ENCODE measurements at regions not wholly inside any gene's neighbourhood (a gene's known extent, or its start where the extent isn't known, plus 50 kb on each side); places are given as distances from the start of the nearest gene placed in this dataset.
"Not testable (repeated sequence)": the region's sequence is repeated elsewhere in the genome, so short reads cannot be mapped to it uniquely, and the experiment has no call there.

- no peak for TF ChIP-seq CTCF (IDR thresholded peaks at IDR 0.05; ENCODE audit: insufficient read depth, low read length, poor library complexity, severe bottlenecking)
- no peak overlapping the region for H3K4me3 ChIP-seq (replicated peaks; ENCODE audit: low read depth, low read length)
- H3K27me3 ChIP-seq (replicated peaks; ENCODE audit: control insufficient read depth, insufficient read depth, low read length), result no peaks in the 10 kb centered on the region
- no peak for DNase-seq (ENCODE audit: extremely low read depth, insufficient read length)
- no peaks in the 10 kb centered on the region for H3K36me3 ChIP-seq (ENCODE audit: control insufficient read depth, insufficient read depth, low read length)
These were observed 67.8 kb upstream of the GRIP1 start for GRCh38 chr12:66746489-66747201.

GRCh38 chr12:66751432-66752113 is 72.7 kb upstream of the GRIP1 start:
- DNase-seq (ENCODE audit: extremely low read depth, insufficient read length), result no peak
- Histone ChIP-seq H3K4me3 (replicated peaks; ENCODE audit: low read depth, low read length) (no peak overlapping the region), H3K36me3 (ENCODE audit: control insufficient read depth, insufficient read depth, low read length) (no peaks in the 10 kb centered on the region), H3K27me3 (replicated peaks; ENCODE audit: control insufficient read depth, insufficient read depth, low read length) (no peaks in the 10 kb centered on the region)
- TF ChIP-seq CTCF (IDR thresholded peaks at IDR 0.05; ENCODE audit: insufficient read depth, low read length, poor library complexity, severe bottlenecking), result no peak

GRCh38 chr12:66753810-66754209 is 74.9 kb upstream of the GRIP1 start:
- H3K36me3 ChIP-seq (ENCODE audit: control insufficient read depth, insufficient read depth, low read length), result no peaks in the 10 kb centered on the region
- TF ChIP-seq CTCF (IDR thresholded peaks at IDR 0.05; ENCODE audit: insufficient read depth, low read length, poor library complexity, severe bottlenecking), result no peak
- DNase-seq (ENCODE audit: extremely low read depth, insufficient read length), result no peak
- H3K27me3 ChIP-seq (replicated peaks; ENCODE audit: control insufficient read depth, insufficient read depth, low read length), result no peaks in the 10 kb centered on the region
- H3K4me3 ChIP-seq (replicated peaks; ENCODE audit: low read depth, low read length), result no peak overlapping the region

GRCh38 chr12:66755727-66756395 is 77.0 kb upstream of the GRIP1 start:
- no peaks in the 10 kb centered on the region for H3K36me3 ChIP-seq (ENCODE audit: control insufficient read depth, insufficient read depth, low read length)
- H3K27me3 ChIP-seq (replicated peaks; ENCODE audit: control insufficient read depth, insufficient read depth, low read length), result no peaks in the 10 kb centered on the region
- no peak for DNase-seq (ENCODE audit: extremely low read depth, insufficient read length)
- no peak overlapping the region for H3K4me3 ChIP-seq (replicated peaks; ENCODE audit: low read depth, low read length)
- no peak for TF ChIP-seq CTCF (IDR thresholded peaks at IDR 0.05; ENCODE audit: insufficient read depth, low read length, poor library complexity, severe bottlenecking)

GRCh38 chr12:66756631-66757030 is 77.8 kb upstream of the GRIP1 start:
- no peaks in the 10 kb centered on the region for H3K27me3 ChIP-seq (replicated peaks; ENCODE audit: control insufficient read depth, insufficient read depth, low read length)
- H3K4me3 ChIP-seq (replicated peaks; ENCODE audit: low read depth, low read length), result no peak overlapping the region
- no peak for DNase-seq (ENCODE audit: extremely low read depth, insufficient read length)
- no peaks in the 10 kb centered on the region for H3K36me3 ChIP-seq (ENCODE audit: control insufficient read depth, insufficient read depth, low read length)
- TF ChIP-seq CTCF (IDR thresholded peaks at IDR 0.05; ENCODE audit: insufficient read depth, low read length, poor library complexity, severe bottlenecking), result no peak

- not testable (repeated sequence) for DNase-seq (ENCODE audit: extremely low read depth, insufficient read length); H3K36me3 ChIP-seq (ENCODE audit: control insufficient read depth, insufficient read depth, low read length); H3K4me3 ChIP-seq (replicated peaks; ENCODE audit: low read depth, low read length); H3K27me3 ChIP-seq (replicated peaks; ENCODE audit: control insufficient read depth, insufficient read depth, low read length)
These were observed 81.2 kb upstream of the GRIP1 start for GRCh38 chr12:66760122-66760521.
